HUDEP-2 (cell line): ENCODE measurements at regions not wholly inside any gene's neighbourhood (a gene's known extent, or its start where the extent isn't known, plus 50 kb on each side); places are given as distances from the start of the nearest gene placed in this dataset.

Source experiments
- DNase-seq, 76 experiments: peaks; one replicate each; lab custom pipeline; 2025; ENCODE audit not compliant: unreplicated experiment in 76 of 76; lab: John Stamatoyannopoulos, UW

DNA sequence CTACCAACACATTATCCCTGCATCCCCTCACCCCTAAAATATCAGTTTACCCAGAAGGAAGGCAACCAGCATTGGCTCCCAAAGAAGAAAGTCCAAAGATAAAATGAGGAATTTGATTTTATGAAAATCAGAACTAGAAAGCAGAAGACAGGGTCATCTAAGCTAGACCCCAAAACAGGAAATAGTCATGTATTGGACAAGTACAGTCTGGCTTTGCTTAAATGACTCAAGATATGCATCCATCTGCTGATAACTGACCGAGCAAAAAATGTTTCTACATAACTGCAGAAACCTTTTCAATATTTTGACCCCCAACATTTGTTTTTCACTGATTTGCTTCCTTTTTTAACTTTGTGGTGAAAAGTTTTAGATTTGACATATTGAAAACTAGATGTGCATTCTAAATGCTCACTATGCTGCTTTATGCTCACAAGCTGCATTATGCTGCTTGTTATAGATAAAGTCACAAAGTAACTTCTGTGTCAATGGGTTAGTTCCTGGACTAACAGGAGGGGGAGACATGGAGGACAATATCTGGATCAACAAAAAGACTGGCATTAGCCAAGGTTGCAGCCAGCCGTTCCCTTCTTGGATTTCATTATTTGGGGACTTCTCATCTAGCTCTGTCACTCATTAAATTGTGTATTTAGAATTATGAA is 227.0 kb downstream of the INHBA start:
- DNase-seq = no peak

DNA sequence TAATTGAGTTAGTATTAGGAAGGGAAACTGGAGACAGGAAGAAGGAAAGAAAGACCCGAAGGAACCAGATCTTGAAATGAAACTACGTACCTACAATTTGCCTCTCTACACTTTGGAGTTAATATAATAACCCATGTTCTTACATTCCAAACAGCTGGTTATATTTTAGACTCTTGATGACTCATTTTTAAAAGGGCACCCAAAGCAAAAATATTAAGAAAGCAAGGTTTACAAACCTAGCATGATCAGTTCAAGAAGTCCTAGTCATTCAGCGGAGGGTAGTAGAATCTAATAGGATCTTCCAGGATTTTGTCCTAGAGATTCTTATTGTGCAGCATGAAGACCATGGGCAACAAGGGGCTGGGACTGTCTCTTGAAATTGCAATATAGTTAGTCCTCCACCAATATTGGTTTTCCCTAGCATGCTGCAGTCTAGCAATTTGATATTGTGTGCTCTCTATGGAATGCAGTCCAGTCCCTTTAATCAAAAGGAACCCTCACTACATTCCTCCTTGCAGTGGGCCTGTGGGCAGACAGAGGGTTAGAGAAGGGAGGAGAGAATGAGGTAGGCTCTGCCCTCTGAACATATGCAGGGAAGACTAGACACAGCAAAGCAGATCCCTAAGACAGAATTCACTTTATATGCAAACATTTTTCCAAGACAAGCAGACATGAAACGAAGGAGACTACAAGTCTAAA is 230.3 kb downstream of the INHBA start:
- DNase-seq = no peak

DNA sequence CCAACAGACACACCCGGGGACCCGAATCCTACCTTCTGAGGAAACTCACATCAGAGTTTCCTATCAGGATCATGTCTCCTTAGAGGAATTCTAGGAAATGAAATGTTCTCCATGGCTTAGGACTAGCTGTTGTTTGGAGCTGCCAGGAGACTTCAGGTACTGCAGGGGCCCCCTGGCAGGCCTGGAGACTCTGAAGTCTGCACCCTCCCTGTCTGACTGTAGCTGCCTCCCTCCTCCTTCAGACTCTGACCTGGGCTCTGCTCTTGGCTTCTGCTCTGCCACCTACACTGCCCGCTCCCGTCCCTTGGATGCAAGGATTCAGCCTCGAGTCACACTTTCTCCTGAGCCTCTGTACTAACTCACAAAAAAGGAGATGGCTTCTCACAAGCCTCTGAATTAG is 232.8 kb downstream of the INHBA start:
- no peak for DNase-seq

DNA sequence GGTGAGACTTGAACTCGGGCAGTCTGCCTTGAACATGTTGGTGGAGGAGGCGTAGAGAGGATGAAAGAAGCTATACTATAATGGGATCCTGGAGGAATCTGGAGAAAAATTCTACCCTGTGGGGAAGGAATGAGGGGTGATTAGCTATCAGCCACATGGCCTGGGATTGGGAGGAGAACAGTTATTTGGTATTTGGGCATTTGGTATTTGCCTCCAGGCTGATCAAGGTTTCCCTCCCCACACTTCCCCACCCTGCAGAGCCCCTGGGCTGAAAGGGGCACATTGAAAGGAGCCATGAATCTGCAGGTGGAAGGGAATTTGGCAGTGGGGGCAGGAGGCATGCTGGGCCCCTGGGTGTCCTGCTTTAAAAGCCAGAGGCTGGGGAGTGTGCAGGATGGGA is 235.3 kb downstream of the INHBA start:
- no peak for DNase-seq

DNA sequence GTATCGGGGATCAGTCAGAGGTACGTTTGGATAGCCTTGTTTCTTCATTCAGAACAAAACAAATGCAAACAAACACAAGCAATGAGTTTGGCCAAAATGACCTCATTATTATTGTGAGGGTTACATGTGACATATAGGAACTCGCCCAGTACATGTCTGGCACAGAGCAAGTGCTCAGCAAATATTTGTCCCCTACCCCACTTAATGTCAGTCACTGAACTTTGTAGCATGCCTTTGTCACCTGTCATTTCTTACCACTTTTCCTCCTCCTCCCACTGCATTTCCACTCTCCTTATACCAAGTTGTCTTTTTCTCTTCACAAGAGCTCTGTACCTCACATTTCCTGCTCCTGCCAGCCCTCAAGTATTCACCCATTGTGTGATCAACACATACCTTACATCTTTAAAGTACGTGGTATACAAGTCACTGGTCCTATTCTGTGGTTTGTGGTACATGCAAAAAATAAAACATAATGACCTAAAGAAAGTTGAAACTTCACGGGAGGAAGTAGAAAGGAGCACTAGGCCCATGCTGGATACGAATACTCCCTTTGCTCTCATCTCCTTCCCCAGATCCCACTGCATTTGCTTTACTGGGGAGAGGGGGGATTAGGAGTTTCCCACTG is 236.0 kb downstream of the INHBA start:
- no peak for DNase-seq

DNA sequence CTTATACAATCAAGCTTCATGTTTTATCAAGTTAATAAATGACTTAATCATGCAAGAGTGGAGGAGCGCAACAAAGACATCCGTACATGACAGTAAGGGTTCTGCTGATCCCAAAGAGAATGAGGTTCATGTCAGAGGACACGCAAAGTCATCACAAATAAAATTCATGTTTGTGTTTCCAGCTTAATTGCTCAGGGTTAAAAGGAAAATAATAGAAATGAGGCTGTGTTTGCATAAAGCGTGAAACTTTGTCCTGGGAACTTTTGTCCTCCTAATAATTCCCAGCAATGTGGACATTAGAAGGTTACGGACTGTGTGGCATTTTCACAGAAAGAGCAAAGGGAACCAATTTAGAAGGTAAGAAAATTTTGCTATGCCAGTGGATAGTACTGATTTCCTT is 237.3 kb downstream of the INHBA start:
- no peak for DNase-seq

DNA sequence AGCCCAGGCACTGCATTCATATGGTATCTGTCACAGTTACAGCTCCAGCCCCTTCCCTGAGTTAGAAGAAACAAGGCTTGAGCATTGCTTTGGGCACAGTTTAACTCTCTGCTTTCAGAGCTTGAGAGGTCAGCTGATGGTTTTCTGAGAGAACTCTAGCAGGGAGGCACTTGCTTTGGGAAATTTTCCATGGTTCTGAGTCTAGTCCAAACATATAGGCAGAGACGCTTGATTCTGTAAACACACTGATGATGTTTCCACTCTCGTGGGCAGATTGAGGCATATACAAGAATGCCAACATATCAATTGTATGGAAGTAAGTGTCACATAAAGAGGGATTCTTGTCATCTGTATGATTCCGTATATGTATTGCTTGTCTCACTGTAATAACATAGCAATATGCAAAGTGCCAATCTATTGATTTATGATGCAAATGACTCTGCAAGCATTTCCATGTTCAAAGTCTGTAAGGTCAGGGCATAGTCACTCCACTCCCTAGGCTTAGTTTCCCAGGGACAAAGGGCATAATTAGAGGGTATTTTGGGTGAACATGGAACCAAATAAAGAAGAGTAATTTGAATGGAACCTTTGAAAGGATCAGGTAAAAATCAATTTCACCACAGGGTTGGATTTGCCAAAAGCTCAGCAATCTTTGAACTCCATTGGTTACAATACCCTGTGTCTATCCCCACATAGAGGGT is 239.0 kb downstream of the INHBA start:
- no peak for DNase-seq

DNA sequence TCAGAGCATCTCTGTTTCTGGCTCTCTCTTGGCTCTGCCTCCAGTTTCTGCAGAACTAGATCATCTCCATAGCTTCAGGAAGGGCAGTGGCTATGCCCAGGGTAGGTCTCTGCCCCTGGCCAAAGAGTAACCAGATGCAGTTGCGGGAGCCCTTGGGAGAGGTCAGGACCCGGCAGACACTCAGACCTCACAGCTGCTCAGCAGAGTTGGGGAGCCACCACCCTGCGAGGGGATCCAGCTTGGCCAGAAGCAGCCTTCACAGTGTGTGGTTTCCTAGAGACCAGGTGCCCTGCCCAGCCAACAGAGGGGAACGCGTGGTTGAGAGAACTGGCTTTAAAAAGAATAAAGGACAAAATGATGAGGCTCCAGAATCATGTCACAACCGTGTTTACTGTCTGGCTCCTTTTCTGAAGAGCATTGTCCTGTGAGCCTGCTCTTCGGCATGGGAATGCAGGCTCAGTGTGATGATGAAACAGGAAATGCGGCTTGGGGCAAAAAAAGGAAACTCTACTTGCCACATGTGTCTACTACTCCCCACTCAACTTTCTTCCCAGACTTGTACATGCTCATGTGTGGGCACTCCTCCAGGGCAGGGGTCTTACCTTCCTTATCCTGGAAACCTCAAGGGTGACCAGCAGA is 243.1 kb downstream of the INHBA start:
- no peak for DNase-seq

DNA sequence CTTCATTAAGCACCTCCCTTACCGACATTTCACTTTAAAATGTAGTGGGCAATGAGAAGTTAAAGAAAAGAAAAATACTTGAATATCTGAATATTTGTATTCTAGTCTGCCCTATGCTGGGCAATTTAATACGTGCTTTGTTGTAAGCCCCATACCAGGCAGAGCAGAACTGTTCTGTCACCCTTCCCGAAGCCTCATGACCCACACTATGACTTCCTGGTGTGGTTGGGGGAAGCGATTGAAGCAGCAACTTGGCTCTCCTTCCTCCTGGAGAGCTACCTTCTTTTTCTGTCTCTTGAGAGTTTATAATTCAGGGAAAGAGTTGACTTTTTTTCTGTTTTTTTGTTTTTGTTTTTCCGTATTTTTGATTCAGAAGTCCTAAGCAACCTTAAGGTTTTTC is 243.7 kb downstream of the INHBA start:
- no peak for DNase-seq

DNA sequence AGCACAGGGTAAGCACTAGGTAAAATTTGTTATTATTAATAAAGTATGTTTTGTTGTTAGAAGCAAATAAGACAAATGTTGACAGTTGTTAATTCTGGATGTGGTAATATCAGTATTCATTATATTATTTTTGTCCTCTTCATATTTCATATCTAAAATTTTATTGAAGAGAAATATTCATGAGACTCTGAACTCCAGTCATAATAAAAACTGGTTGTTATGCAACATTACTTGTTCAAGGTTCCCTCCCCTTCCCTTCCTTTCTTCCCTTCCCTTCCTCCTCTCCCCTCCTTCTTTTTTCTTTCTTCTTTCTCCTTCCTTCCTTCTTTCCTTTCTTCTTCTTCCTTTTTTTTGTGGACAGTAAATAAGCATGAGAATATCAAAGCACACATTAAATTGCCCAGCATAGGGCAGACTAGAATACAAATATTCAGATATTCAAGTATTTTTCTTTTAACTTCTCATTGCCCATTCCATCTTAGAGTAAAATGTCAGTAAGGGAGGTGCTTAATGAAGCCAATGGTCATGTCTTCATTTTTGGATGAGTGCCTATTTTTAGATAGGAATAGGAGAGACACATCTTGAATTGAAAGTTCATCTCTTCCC is 245.0 kb downstream of the INHBA start:
- no peak for DNase-seq

DNA sequence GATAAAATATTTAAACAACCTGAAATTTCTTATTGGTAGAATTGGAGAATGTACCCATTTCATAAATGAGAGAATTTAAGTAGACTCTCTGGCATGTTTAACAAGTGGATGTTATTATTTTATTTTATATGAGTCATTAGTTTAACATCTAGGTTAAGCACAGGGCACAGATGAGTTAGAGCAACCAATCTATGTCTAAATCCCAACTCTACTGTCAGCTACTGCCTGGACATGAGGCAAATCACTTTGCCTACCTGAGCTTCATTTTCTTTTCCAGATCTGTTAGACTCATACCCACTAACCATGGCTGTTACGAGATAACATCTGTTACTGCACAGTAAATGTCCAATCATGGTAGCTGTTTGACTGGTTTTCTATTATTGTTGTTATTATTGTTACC is 251.1 kb downstream of the INHBA start:
- DNase-seq = no peak

DNA sequence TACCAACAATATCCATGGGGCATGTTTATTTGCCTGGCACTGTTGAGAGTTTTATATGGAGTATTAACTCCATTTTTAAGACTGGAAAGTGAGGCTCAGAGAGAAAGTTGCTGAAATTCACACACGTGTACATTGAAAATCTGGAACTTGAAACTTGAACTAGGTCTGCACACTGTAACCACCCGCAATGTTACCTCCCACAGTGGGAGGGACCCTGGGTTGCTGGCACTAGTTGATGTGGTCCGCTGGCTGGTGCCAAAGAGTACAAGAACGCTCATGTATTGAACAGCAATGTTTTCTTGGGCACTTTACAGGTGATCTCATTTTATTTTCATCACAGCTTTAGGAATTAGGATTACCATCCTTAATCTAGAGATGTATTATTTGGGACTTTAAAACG is 253.2 kb downstream of the INHBA start:
- DNase-seq = no peak

DNA sequence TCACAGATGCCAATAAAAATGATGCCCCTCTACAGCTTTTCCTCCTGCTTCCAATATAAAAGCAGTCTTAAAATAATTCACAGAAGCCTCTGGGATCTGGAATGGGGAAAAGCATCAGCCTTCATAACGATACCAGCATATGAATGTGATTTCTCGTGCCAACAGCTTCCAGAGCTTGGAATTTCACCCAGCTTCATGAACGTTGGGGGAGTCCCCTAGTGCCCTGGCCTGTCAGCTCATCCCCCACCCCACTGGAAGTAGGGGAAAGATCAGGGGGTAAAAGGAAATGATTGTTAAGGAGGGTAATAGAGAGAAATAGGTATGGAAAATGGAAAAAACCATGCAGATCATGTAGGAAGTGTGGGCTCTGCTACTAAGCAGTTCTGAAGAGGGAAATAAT is 253.6 kb downstream of the INHBA start:
- no peak for DNase-seq

DNA sequence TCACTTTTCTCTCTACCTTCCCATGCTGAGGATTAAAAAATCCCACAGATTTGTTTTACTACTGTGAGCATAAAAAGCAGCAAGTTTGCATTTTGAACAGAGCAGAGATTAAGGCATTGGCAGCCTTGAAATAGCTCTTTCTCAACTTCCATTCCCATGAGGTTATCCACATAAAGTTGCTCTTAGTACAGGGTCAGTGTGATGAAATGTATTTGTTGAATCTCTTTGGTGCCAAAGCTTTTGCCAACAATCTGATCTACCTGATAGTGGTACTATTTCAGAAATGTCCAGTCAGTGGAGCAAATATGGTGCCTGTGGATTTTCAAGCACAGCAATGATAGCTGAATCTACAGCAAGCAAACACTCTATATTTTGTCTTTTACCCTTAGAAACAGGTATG is 254.8 kb downstream of the INHBA start:
- DNase-seq = no peak

DNA sequence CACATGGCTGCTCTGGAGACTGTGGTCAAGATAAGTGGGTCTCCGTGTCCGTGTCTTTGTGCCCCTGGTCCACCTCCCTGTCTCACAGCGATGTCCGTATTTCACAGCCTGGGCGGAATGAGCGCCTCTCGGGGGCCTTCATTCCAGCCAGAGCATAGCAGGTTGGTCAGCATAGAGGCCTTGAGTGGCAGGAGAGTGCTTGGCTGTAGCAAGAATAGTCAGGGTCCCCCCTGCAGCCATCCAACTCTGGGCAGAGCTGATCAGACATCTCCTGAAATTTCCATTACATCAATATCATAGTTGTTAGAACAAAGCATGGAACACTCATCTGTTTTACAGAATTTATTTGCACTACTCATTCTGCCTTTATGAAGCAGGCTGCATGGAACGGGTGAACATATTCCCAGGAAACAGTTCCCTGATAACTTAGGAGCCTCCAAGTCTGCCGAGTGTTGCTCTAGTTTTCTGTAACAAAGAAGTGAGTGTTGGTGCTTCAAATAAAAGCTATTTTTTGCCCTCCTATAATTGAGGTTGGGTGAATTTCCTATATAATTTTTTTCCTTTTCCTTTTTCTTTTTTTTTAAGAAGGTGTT is 255.3 kb downstream of the INHBA start:
- DNase-seq = no peak

DNA sequence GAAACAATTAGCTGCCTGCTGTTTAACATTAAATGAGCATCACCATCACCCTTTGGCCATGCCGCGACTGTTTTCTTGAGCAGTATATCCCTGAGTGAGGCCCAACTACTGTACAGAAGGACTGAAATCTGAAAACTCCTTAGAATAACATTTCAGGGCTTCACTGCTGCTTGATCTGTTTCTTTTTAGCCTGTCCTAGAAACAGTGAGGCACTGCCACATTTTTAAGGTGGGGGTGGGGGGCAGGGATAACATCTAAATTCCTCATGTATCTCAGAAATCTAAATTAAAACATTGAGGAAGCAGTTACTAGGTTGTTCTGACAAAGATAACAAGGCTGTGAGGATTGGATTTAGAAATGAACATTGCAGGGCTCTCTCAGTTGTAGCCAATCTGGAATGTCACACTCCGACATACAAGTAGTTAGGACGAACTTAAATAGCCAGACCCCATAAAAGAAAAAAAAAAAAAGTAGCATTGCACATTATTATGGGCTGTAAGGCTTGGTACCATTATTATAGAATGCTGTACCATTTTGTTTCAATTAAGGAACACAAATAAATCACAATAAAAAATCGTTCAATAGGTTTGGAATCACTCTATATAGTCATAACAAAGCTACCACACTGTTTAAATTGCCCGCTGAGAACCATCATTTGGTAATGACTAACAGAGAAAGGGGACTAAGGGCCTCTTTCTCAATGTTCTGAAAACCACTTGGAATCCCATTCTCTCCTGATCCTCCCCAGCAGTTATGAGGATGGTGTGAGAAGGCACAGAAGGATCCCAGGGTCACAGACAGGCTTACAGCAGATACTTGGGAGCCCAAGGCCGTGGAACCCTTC is 256.1 kb downstream of the INHBA start:
- no peak for DNase-seq

DNA sequence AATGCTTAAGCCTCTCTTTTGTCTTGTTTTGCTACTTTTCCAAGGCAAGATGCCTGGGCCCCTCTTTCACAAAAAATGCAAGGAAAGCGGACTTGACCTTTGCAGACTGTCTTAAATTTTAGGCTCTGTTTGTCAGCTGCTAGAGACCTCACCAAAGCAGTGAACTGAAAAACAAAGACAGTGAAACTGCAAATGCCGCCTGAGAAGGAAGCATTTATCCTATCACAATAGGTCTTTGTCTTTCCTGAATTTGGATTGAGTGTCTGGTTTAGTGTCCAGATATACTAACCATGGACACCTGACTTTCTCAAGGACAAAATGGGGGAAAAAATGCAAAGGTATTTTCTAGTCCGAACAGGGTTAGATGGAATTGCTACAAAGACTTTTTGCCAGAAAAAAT is 256.9 kb downstream of the INHBA start:
- DNase-seq = no peak

DNA sequence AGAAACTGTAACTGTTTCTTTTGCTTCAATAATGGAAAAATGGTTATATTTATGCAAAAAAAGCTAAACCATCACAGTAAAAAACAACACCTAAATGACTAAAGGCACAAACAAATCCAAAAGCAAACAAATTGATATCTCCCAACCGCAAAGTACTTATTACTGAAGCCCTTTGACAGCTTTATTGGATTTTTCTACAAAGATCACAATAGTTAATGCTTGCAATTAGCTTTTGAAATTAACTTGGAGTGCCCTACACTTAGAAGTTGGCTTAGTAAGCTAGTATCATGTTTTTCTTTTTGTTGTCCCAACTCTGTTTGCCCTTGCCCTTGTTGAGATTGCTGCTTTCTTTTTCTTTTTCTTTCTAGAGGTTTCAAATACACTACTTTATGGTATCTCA is 257.5 kb downstream of the INHBA start:
- DNase-seq = no peak

DNA sequence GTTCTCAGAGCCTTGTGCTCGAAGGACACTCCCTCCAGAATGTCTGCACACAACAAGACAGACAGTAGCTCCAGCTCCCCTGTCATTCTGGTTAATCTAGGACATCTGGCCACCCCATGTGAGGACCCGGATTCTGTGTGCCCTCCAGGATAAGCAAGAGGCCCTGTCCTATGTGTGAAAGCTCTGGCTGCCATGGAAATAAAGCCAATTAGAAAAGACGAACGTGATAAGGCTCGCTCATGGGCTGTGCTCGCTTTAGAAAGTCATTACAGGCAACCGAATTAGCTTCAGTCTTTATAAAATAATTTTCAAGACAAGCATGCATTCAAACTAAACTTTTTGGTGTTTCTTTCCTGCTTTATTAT is 263.4 kb downstream of the INHBA start:
- DNase-seq = no peak
